Endothelial cell of umbilical vein (primary cell): ENCODE measurements at regions not wholly inside any gene's neighbourhood (a gene's known extent, or its start where the extent isn't known, plus 50 kb on each side); places are given as distances from the start of the nearest gene placed in this dataset.

Source experiments
- CTCF ChIP-seq, 2 donors: IDR thresholded peaks; 1 replicate in 1 of 2; 2 replicates in 1 of 2; pipeline ENCODE4 v1.5.1; 2011; ENCODE audit warnings: low read length in 2 of 2, mild to moderate bottlenecking in 2 of 2, moderate library complexity in 2 of 2, control low read depth in 1 of 2, inconsistent platforms in 1 of 2, low read depth in 1 of 2; ENCODE audit not compliant: insufficient read depth in 1 of 2; ENCODE audit errors: extremely low read depth in 1 of 2
- EZH2 ChIP-seq: IDR thresholded peaks from 2 replicates; pipeline ENCODE4 v1.6.1; 2012; ENCODE audit warnings: borderline replicate concordance, low read depth, mild to moderate bottlenecking, moderate library complexity, low read length, inconsistent platforms; ENCODE audit not compliant: severe bottlenecking
- JUN ChIP-seq: IDR thresholded peaks from 2 replicates; pipeline ENCODE4 v1.6.1; 2011; ENCODE audit warnings: borderline replicate concordance, low read depth; ENCODE audit not compliant: insufficient read length, insufficient read depth
- MYC ChIP-seq: IDR thresholded peaks from one replicate; pipeline ENCODE4 v1.6.1; 2011; ENCODE audit warnings: mild to moderate bottlenecking, low read depth, low read length
- POLR2A ChIP-seq: IDR thresholded peaks from 2 replicates; pipeline ENCODE4 v1.6.1; 2012; ENCODE audit warnings: low read depth, mild to moderate bottlenecking, control low read depth, low read length
- POLR2AphosphoS5 ChIP-seq: IDR thresholded peaks from 2 replicates; pipeline ENCODE4 v1.6.1; 2012; ENCODE audit warnings: low read depth, mild to moderate bottlenecking, control low read depth, low read length, moderate library complexity; ENCODE audit not compliant: insufficient read depth
- TF ChIP-seq, protein P1 (sequence below): IDR thresholded peaks from 2 replicates; pipeline ENCODE4 v1.6.1; 2011; ENCODE audit not compliant: insufficient read depth, insufficient read length

GRCh38 chrX:113548308-113549015 lies 707.8 kb upstream of the AMOT start:
- TF ChIP-seq POLR2A, result no peak
- TF ChIP-seq EZH2, result no peak
- no peak for TF ChIP-seq CTCF (IDR thresholded peaks at IDR 0.05; ENCODE audit: extremely low read depth in 1 of 2, insufficient read depth in 1 of 2, low read depth in 1 of 2, low read length in 2 of 2)
- no peak for TF ChIP-seq POLR2AphosphoS5
- no peak for TF ChIP-seq MYC
- no peak for TF ChIP-seq JUN
- TF ChIP-seq, protein P1, sequence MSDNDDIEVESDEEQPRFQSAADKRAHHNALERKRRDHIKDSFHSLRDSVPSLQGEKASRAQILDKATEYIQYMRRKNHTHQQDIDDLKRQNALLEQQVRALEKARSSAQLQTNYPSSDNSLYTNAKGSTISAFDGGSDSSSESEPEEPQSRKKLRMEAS, result no peak
